ENCODE measurements at regions not wholly inside any gene's neighbourhood (a gene's known extent, or its start where the extent isn't known, plus 50 kb on each side); places are given as distances from the start of the nearest gene placed in this dataset.

DNA sequence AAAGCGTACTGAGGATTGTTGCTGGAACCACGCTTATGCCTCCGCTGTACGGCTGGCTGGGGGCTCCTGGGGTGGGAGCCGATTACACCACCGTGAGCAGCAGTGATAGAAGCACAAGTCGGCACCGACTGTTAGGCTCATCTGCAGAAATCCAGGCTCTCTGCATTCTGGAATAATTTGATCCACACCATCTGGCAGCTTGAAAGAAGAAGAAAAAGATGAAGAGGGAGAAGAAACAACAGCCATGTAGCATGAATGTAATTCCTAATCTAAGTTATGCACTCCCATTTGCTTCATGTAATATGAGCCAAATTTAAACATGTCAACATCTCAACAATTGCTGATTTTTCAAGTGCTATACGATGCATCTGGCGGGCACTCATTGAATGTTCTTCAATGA, 84.6 kb upstream of the DHX15 start:
- no peak for DNase-seq

GRCh38 chr4:24669751-24670150, 85.4 kb upstream of the DHX15 start:
- no peak for DNase-seq

- DNase-seq: no peak
Measured at GRCh38 chr4:24671849-24672248, 87.5 kb upstream of the DHX15 start.

- DNase-seq: no peak
Measured at GRCh38 chr4:24672880-24673279, 88.5 kb upstream of the DHX15 start.

DNA sequence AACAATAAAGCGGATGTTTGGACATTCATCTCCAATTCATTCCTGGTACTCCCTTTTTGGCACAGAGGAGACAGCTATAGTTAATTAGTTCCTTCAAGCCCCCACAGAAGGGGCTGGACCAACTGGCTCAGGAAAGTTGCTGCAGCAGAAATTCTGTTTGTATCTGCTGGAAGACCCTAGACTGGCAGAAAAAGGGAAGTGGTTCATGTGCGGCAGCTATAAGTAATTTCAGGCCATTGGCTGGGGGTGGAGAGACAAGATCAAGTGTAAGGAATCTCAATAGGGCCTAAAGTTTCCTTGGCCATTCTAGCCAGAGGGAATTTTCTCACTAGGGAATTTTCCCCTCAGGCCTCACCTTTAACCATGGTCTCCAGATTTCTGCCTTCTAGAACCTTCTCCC, 89.9 kb upstream of the DHX15 start:
- DNase-seq: no peak

- no peak for DNase-seq
Measured at GRCh38 chr4:24675721-24676389, 91.5 kb upstream of the DHX15 start.

- DNase-seq: no peak
Measured at GRCh38 chr4:24677909-24678308, 93.6 kb upstream of the DHX15 start.

DNA sequence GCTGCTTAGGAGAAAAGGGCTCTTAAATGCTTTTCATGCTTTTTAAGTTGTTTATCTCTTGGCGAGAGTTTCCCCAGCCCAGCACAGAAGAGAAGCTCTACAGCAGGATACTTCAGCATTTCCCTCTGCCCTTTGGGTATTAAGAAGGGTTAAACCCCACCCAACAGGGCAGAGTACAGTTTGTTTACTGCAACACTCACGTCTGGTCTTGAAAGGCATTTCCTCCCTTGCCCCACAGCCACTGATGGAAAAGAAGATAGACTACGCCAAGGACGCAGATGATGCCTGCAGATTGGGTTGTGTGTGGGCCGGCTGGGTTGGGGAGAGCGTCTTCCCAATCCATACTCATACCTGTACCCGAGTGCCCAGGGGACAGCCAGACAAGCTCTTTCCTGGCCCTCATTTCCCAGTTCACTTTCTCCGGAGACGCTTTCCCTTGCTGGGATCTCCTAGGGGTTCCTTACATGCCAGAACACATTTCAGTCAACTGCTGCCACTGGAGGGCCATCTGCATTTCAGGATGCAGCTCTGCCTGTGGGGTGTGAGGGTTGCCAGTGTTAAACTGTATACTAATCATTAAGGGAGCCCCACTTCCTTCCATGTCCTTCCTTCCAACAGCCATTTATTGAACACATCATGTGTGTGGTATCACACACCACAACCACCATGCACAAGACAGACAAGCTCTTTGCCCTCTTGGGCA, 96.5 kb upstream of the DHX15 start:
- no peak for DNase-seq

- DNase-seq: no peak
Measured at GRCh38 chr4:24683116-24683515, 98.8 kb upstream of the DHX15 start.

DNA sequence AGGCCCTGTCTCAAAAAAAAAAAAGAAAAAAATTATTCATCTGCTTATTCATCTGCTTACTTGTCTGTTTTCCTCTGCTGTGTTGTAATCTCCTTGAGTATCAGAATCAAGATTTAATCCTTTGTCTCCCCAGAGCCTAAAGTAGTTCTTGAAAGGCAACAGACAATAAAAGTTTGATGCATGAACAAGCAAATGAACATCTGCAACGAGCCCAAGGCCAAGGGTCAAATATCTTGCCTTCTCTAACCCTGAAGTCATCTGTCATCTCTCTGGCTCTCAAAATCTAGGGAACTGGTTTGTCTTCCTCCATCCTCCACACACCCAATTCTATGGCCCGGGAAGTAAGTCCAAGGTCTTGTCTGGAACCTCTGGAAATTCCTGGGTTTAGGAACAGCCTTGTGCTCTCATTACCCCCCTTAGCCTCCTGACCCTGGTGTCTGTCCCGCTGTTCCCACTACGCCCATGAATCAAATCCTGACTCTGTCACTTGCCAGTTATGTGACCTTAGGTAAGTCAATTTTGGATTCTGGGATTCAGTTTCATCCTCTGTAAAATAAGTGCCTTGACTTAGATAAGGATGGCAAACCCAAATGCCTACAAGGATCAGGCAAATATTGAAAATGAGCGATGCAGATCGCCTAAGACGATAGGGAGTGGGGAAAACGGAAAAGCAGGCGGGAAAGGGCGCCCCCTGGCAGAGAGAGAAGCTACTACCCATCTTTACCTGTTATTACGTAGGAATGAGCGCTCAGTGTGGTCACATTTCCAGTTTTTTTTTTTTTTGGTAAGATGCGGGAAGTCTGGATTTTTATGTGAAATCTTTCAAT, 102.7 kb upstream of the DHX15 start:
- DNase-seq: no peak

DNA sequence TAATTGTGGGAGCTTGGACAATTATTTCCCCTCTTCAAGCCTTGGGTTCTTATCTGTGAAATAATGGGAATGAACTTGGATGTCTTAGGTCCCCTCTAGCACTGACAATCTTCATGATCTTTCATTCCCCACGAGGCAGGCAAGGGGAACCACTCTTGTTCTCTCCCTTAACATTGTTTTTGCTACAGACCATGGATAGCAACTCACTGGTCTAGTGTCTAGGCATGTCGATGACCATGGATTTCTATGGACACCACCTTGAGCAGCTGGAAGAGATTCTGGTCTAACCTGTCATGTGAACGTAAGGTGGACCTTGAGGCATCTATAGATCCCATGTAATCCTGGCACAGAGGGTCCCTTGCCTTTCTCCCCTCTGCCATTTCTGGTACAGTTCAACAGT, 104.1 kb upstream of the DHX15 start:
- no peak for DNase-seq

- DNase-seq: no peak
Measured at GRCh38 chr4:24689212-24689611, 104.9 kb upstream of the DHX15 start.

DNA sequence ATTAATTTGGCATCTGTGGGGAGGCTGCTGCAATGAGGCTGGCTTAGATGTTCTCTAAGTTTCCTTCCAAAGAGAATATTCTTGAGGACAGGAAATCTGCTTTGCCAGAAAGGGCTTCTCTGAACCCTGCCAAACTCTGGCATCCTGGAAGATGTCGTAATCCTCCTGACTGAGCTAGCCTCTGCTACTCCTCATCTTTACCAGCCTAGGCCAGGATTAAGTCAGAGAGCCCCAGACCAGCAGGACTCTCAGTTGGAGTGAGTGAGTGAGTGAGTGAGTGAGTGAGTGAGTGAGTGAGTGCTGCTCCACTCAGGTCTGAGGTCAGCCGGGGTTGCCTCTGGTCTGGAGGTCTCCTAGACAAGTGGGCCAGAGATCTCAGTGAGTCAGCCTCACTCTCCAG, 104.9 kb upstream of the SOD3 start:
- DNase-seq: no peak

- DNase-seq: no peak
Measured at GRCh38 chr4:24693636-24694035, 101.7 kb upstream of the SOD3 start.

- DNase-seq: no peak
Measured at GRCh38 chr4:24700118-24700517, 95.3 kb upstream of the SOD3 start.

DNA sequence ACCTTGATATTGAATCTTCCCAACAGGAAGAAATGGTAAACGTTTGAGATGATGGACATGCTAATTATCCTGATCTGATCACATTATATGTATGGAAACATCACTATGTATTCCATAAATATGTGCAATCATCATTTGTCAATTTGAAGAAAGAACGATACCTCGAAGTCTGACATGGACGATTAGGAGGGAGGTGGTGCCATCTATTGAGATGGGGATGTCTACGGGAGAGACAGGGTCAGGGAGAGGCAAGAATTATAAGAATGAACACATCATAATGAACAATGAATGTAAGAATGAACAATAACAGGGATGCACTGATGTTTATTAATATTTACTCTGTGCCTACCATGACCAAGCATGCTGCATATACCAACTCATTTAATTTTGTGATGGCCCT, 93.7 kb upstream of the SOD3 start:
- no peak for DNase-seq

DNA sequence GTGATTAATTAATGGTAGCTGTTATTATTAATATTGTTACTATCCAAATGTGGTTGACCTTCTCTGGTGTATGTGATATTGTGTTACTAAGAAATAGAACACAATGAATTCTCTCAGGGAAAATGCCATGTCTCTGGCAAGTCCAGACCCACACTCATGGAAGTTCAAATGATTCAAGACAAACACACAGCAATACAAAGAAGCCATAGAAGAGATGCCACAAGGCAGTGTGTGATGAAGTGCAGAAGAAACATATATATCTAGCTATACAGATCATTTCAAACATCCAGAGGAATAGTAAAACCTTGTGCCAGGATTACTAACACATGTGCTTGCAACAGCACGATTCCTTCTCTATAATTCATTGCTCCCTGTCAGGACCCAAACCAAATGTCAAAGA, 93.1 kb upstream of the SOD3 start:
- no peak for DNase-seq

- no peak for DNase-seq
Measured at GRCh38 chr4:24703298-24703697, 92.1 kb upstream of the SOD3 start.

GRCh38 chr4:24704149-24704548, 91.2 kb upstream of the SOD3 start:
- DNase-seq: no peak

GRCh38 chr4:24705016-24705753, 90.2 kb upstream of the SOD3 start:
- no peak for DNase-seq

GRCh38 chr4:24713604-24714003, 81.8 kb upstream of the SOD3 start:
- no peak for DNase-seq

DNA sequence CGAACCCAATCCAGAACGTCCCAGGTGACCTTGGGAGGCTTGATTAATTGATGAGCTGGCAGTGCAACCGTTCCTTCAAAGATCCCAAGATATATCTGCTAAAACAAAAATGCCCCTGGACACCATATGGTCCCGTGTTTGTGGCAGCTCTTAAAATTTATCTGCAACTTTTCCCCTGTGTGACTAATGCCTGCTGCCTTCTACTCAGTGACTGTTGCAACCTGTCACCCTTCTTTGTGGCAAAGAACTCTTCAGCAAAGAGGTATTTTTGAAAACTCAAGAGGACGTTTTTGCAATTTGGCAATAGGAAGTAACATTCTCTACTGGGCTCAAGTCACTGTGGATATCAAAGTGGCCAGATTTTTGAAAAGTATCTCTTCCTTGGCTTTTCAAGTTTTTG, 75.8 kb upstream of the SOD3 start:
- DNase-seq: no peak

GRCh38 chr4:24720436-24720835, 74.9 kb upstream of the SOD3 start:
- no peak for DNase-seq
